Dermis blood vessel endothelial cell (primary cell): ENCODE measurements at regions not wholly inside any gene's neighbourhood (a gene's known extent, or its start where the extent isn't known, plus 50 kb on each side); places are given as distances from the start of the nearest gene placed in this dataset.
"Not testable (repeated sequence)": the region's sequence is repeated elsewhere in the genome, so short reads cannot be mapped to it uniquely, and the experiment has no call there.

ENCODE experiments used
- DNase-seq: peaks from one replicate; pipeline ENCODE4 v3.0.0; 2010

GRCh38 chr2:7436096-7436906 is 519.1 kb downstream of the RNF144A start:
- no peak for DNase-seq

DNA sequence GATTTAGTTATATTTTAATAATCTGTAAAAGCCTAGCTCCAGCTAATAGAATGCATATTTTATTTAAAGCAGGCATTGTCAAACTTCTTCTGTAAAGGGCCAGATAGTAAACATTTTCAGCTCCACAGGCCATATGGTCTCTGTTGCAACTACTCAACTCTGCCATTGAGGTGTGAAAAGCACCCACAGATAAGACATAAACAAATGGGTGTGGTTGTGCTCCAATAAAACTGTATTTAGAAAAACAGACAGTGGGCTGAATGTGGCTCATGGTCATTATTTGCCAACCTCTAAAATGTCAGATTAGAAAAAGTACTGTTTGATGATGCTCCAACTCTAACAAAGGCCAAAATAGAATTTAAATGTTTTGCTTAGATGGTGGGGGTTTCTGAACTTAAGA is 519.9 kb downstream of the RNF144A start:
- DNase-seq: no peak

- no peak for DNase-seq
These were observed 520.8 kb downstream of the RNF144A start for GRCh38 chr2:7437716-7438632.

DNA sequence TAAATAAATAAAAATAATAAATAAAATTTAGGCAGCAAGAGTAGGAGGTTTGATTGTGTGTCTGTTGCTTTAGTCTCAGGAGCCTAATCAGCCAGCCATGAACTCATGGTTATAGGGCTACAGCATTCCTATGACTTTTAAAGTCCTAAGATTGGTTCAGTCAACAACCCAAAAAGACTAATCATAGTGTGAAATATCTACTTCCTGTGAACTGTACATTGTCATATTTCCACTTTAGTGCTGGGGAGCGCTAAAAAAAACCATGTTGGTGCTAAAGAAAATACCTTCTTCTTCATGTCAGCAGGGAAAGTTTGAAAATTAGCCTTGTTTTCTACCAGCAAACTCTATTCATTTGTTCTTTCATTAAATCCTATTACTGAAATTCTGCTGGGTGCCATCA is 521.6 kb downstream of the RNF144A start:
- no peak for DNase-seq

DNA sequence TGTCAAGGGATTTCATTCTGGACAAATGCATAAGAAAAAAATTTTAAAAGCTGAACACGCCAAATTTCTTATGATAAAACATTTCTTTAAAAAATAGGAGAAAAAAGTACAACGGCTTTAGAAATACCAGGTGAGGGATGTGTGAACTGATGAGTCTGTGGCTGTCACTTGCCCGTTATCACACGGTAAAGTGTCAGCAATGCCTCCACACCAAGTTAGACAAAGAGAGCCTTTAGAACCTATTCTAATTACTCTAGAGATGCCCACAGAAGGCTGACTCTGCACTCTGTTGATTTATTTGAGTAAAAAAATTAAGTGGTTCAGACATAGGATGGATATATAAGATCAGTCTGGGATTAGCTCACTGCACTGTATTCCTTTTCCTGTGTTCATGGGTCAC is 523.8 kb downstream of the RNF144A start:
- no peak for DNase-seq

DNA sequence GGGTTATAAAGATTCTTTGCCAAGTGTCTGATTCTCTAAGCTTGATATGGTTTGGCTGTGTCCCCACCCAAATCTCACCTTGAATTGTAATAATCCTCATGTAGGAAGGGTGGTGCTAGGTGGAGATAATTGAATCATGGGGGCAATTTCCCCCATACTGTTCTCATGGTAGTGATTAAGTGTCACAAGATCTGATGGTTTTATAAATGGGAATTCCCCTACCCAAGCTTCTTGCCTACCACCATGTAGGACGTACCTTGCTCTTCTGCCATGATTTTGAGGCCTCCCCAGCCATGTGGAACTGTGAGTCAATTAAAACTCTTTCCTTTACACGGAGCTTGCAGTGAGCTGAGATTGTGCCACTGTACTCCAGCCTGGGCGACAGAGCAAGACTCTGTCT is 524.6 kb downstream of the RNF144A start:
- DNase-seq: not testable (repeated sequence)

DNA sequence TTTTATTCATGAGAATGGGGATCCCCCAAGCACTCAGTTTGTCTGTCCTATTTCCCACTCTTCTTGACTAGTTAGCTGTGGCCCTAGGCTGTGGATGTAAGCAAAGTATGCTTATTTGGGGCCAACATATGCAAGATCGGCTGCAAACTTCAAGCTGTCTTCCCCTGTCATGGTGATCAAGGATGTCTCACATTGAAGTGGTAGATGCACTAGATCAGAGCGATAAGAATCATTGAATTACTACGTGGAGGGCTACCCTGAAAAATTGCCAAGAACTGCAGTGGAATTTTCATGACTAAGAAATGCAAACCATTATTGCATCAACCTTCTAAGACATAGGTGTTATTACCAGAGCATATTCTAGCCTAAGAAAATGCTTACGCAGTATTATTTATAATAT is 527.4 kb downstream of the RNF144A start:
- no peak for DNase-seq

DNA sequence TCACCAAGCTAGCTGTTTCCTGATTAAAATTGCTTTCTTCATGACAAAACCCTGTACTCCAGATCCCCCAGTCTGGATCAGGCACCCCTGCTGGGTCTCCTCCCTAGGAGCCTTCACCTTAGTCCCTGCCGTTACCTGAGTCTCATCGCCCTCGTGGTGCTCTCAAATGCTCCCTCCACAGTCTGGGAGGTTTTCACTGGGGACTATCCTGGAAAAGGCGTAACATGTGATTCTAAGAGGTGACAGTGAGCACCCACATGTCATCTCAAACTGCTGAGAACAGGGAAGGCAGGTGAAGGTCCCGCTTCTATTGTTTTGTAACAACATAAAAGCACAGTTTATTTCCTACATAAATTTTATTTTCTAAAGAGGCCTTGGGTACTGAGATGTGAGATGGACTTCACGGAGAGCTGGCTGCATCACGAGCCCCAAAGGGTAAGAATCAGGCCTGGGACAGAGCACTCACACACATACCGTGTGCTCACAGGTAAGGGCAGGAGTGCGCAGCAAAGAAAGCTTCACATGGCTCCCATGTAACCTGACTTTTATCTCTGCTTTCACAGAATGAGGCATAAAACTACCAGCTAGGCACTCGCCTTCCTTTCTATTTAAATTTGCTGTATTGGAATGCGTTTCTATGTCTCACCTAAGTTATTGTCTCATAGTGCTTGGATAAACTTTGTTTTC is 531.5 kb downstream of the RNF144A start:
- no peak for DNase-seq

DNA sequence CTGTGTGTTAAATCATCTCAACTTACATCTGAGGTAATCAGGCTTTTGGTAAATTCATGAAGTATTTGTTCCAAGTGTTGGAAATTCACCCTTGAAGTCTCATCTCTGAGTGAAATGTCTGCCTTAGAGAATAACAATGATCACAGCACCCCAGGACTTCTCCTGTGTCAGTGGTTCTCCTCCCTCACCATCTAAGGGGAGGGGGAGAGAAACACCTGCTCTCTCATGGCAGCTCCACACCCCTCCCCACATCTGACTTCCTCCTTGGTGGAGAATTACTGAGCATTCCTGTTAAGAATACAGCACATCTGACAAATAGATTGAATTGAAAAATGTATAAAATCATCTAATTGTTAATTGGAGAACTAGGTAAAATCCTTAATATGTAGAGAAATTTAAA is 532.1 kb downstream of the RNF144A start:
- DNase-seq: no peak

- DNase-seq: no peak
These were observed 533.1 kb downstream of the RNF144A start for GRCh38 chr2:7450188-7450832.

DNA sequence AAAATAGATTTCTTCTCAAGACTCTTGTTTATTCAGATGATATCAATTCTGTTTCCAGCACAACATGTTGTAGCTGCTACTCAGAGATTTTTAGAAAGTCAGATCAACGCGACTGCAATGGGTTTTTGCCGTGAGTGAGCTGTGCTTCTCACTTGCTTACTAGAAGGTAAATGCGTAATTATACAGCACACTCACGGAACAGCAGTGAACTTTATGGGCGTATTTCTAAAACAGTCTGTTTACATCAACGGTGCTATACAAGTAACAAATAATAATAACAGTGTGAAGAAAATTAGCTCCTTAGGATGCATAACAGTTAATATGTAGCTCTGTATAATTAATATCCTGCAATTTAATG is 533.6 kb downstream of the RNF144A start:
- no peak for DNase-seq

DNA sequence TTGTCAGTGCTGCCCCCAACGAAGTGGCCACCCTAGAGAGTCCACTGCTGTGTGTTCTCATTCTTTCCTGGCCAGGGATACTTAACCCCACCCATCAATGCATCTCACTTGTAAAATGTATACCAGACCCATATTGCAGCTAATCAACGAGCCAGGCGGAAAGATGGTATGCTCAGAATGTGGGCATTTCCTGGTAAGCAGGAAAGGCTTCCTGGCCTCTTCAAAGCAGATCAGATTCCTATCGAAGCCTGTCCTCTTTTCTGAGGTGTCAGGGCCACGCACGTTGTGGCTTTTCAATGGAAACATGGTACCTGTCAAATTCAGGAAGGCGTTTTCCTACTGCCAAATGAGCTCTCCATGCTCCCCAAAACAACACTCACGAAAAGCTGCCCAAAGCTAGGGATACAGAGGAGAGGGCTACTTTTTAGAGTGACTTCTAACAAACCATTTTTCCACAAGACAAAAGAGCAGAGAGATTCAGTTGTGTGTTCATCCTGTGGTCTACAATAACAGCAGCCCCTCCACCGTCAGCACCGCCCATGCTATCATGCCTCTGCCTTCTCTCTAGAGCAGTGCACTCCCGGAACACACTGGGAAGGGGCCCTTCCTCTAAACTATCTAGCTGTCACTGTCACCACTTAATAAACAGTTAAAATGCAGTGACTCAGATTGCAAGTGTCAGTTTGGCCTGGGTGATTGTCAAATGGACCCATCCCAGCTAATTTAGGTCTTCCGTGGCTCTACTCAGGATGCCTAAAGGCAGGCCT is 535.1 kb downstream of the RNF144A start:
- DNase-seq: no peak

DNA sequence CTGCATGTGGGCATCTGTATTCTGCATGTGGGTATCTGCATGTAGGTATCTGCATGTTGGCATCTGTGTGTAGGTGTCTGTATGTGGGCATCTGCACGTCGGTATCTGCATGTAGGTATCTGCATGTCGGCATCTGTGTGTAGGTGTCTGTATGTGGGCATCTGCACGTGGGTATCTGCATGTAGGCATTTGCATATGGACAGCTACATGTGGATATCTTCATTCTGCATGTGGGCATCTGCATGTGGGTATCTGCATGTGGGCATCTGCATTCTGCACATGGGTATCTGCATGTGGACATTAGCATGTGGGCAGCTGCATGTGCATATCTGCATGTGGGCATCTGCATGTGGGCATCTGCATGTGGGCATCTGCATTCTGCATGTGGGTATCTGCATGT is 537.4 kb downstream of the RNF144A start:
- no peak for DNase-seq

DNA sequence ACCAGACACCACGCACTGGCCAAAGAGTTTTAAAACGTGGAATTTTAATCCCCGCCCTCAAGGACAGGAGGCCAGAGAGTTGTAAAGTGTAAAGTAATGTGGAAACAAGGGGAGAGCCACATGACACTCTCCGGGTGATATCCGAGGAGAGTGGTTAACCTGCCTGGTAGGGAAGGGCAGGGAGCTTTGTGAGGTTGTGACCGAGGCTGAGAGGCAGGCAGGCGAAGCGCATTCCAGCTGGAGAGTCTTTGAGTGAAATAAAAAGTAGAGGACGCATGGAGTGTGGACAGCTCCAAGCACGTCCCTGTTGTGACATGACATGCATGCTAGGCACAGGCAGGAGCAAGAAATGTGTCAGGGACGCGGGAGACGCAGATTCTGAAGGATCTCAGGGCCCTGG is 539.5 kb downstream of the RNF144A start:
- DNase-seq: no peak

DNA sequence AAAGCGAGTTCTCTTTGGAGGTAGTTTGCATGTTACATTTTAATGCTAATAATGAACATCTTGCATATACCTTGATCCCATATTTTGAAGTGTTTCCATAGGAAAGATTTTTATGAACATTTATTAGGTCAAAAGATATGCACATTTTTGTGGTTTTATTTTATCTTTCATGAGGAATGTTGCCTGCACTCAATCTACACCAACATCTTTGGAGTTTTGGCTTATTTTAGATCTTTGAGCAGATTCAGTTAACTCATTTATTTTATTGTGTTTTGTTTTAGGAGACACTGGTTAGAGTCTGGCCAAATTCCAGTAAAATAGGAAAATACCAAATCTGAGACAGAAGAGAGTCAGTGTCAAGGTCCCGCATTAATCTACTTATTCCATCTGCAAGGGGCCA is 540.9 kb downstream of the RNF144A start:
- DNase-seq: no peak

- no peak for DNase-seq
These were observed 550.7 kb downstream of the RNF144A start for GRCh38 chr2:7467782-7468447.

- DNase-seq: no peak
These were observed 551.2 kb downstream of the RNF144A start for GRCh38 chr2:7468448-7468828.

GRCh38 chr2:7468955-7469354 is 551.7 kb downstream of the RNF144A start:
- DNase-seq: no peak

- no peak for DNase-seq
These were observed 554.0 kb downstream of the RNF144A start for GRCh38 chr2:7471185-7471584.

DNA sequence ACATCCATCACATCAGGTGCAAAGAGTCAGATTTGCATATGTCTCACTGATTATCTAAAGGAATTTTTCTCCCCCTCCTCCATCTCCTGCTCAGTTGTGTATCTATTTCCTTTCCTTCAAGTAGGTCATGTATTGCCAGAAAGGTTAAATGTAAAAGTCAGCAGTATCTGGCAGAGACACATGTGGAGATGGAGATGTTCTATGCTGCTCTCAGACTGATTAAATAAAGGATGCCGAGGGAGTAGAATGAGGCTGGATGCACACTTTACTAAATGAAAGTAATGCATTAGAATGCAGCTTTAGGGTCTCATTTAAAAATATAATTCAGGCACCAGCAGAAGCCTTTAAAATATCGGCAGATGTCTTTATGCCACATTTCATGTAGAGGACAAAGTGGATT is 555.3 kb downstream of the RNF144A start:
- DNase-seq: no peak

DNA sequence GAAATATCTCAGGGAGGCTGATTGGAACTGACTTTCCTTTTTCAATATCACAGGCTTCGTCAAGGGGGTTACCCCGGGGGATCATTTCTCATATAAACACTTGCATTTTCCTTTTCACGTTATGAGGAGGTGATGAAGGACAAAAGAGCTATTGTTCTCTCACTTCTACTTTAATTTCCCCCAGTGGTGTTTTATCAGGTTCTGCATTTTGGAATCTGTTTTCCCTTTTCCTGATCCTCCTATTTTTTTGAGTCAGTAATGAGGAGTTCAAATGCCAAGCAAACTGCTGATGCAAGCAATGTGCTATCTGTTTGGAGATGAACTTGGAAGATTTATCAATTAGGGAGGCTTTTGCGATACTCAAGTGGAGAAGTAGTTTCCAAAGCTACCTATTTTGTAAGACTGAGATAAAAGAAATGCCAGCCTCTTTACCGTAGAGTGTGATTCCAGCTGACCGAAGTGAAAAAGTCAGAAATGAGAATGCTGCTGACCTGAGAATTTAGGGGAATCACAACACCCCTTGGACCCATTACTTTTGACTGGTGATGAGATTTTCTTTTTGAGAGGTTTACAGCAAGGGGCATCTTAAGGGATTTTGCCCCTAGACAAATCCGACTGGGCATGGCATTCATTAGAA is 556.0 kb downstream of the RNF144A start:
- no peak for DNase-seq
